ENCODE measurements at regions not wholly inside any gene's neighbourhood (a gene's known extent, or its start where the extent isn't known, plus 50 kb on each side); places are given as distances from the start of the nearest gene placed in this dataset.
A peak's percentile ranks its signal among the peaks of the same experiment; 100 is the strongest.
"Not testable (repeated sequence)": the region's sequence is repeated elsewhere in the genome, so short reads cannot be mapped to it uniquely, and the experiment has no call there.

DNA sequence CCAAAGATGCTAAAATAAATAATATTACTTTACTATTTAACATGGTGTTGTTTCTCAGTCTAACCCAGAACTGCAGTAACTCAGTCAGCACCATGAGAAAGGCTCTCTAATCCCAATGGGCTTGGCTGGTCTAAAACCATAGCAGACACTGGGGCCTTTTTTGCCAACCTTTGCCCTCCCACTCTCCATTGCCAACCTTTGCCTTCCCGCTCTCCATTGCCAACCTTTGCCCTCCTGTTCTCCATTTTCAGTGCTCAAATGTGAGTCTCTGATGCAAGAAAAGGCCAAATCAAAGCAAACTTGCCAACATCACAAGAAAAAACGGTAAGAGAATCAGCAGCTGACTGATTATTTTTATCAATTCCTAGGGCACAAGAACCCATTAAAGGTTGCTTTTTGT, 1681.2 kb downstream of the SLITRK5 start:
- DNase-seq (ENCODE audit: low read depth), result no peak

DNA sequence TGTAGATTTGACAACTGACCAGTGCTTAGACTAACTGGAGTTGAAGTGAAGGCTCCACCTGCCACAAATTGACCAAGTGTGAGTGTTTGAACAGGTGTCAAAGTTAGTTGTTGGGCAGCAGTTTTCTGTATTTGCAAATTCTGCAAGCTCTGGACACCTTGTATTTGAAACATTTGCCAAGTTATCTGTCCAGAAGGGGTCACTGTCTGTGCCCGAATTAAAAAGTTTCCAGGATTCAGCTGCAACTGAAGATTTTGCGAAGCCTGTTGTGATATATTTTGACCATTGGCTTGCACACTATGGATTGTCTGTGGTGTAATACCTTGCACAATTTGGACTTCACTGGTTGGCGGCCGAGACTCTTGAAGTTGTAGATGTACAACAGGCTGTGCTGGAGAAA, 1690.7 kb downstream of the SLITRK5 start:
- no peak for DNase-seq (ENCODE audit: low read depth)

- no peak for DNase-seq (ENCODE audit: low read depth)
These were observed 1692.0 kb downstream of the SLITRK5 start for GRCh38 chr13:89363144-89363543.

- no peak for DNase-seq (ENCODE audit: low read depth)
These were observed 1701.0 kb downstream of the SLITRK5 start for GRCh38 chr13:89372193-89372592.

- peak; percentile 11 for DNase-seq (ENCODE audit: low read depth)
These were observed 1704.7 kb downstream of the SLITRK5 start for GRCh38 chr13:89375839-89376238.

- no peak for DNase-seq (ENCODE audit: low read depth)
These were observed 1708.9 kb downstream of the SLITRK5 start for GRCh38 chr13:89380101-89380500.

DNA sequence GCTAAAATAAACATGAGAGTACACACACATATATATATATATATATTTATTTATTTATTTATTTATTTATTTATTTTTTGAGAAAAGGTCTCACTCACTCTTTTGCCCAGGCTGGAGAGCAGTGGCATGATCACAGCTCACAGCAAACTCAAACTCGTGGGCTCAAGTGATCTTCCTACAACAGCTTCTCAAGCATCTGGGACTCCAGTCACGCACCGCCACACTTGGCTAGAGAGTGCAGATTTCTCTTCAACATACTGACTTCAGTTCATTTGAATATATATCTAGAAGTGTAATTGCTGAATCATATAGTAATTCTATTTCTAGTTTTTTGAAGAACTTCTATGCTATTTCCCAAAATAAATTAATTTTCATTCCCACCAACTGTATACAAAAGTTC, 1711.8 kb downstream of the SLITRK5 start:
- DNase-seq (ENCODE audit: low read depth), result no peak

DNA sequence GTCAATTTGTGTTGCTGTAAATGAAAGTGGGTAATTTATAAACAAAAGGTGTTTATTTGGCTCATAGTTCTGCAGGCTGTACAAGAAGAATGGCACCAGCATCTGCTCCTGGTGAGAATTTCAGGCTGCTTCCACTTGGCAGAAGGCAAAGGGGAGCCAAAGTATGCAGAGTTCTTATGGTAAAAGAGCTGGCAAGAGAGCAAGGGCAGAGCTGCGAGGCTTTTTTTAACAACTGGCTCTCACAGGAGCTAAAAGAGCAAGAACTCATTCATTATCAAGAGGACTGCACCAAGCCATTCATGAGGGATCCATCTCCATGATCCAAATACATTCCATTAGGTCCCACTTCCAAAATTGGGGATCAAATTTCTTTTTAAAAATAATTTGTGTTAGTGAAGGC, 1712.7 kb downstream of the SLITRK5 start:
- DNase-seq (ENCODE audit: low read depth), result no peak

- no peak for DNase-seq (ENCODE audit: low read depth)
These were observed 1722.7 kb downstream of the SLITRK5 start for GRCh38 chr13:89393758-89394304.

DNA sequence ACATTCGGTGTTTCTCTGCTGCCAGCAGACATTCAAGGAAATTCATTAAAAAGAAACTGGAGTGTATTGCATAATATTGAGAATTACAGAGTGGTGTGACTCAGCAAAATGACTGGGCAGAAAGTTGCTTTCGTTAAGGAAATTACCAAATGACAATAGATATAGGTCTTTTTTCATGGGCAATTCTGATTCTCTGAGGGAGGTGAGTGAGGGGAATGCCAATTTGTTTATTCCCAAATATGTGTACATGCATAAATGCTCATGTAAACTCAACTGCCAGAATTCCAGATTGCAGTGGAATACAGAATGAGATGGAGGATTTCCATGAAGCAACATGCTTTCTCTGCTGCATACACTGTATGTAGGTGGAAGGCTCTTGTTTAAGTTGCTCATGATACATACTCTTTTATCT, 1730.1 kb downstream of the SLITRK5 start:
- peak; percentile 20 for DNase-seq (ENCODE audit: low read depth)

GRCh38 chr13:89402211-89402610, 1731.0 kb downstream of the SLITRK5 start:
- DNase-seq (ENCODE audit: low read depth), result no peak

DNA sequence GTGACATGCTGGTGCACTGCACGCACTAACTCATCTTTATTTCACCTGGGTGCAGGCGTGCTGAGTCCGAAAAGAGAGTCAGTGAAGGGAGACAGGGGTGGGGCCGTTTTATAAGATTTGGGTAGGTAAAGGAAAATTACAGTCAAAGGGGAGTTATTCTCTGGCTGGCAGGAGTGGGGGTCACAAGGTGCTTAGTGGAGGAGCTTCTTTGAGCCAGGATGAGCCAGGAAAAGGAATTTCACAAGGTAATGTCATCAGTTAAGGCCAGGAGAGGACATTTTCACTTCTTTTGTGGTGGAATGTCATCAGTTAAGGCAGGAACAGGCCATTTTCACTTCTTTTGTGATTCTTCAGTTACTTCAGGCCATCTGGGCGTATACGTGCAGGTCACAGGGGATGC, 1734.9 kb downstream of the SLITRK5 start:
- DNase-seq (ENCODE audit: low read depth), result not testable (repeated sequence)

DNA sequence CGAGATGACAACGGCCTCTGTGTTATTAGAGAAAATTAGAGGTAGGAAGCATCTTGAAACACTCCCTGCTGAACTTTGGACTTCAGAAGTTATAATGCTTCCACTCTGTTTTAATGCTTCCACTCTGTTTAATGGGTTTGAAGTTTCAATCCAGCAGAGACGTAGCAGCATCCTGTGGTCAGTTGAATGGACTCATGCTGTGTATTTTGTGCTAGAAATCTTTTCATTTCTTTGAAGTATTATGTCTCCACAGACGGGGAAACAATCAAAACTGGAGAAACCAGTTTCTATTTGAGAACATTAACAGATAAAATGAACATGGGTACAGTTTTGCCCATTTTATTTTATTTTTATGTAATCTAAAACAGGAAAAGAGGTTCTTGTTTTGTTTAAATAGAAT, 1736.2 kb downstream of the SLITRK5 start:
- DNase-seq (ENCODE audit: low read depth), result no peak

DNA sequence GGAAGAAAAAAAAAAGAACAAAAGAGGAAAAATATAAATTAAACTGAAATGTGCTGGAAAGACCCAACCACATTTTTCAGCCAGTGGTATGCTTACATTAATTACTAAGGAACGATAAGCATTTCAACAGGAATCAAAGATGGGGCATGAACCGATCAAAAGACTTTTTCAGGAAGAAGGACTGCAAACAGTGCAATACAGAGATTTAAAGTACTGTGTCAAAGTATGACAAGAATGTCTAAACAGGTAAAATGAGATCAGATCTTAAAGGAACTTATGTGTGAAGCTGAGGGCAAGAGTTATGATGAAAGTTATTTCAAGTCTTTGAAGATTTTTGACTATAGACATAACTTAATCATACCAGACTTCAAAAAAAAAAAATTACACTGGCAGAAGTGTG, 1761.8 kb downstream of the SLITRK5 start:
- DNase-seq (ENCODE audit: low read depth), result no peak

- not testable (repeated sequence) for DNase-seq (ENCODE audit: low read depth)
These were observed 1763.5 kb downstream of the SLITRK5 start for GRCh38 chr13:89434624-89435023.

DNA sequence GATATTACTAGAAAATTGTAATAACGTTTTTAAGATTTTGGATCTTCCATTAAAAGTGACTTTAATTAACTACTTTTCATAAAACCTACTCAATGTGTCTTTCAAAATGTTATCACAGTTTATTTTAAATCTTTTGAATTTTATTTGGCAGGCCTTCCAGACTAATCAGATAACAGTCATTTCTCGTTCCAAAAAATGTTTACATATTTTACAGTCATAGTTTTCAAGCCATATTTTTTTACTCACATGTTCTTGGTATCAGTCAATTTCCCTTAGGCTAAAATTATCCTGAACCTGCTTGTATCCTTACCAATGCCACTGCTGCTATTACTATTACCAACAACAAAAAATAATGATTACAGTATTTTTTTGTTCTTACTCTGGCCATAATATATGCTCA, 1783.5 kb downstream of the SLITRK5 start:
- no peak for DNase-seq (ENCODE audit: low read depth)

DNA sequence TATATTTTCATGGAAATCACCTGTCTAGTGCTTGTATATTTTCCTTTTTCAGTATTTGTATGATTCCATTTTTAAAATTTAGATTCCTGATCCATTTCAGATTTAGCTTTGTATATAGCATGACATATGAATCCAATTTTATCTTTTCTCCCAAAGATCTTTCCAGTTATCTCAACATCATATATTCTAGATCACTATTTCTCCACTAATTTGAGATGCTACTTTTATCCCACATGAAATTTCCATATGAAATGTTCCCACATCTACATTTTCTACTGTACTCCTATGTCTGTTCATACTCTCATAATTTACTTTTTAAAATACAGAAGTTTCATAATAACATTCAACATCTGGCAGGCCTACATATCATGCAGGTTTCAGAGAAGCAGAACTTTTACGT, 1784.1 kb downstream of the SLITRK5 start:
- DNase-seq (ENCODE audit: low read depth), result no peak

DNA sequence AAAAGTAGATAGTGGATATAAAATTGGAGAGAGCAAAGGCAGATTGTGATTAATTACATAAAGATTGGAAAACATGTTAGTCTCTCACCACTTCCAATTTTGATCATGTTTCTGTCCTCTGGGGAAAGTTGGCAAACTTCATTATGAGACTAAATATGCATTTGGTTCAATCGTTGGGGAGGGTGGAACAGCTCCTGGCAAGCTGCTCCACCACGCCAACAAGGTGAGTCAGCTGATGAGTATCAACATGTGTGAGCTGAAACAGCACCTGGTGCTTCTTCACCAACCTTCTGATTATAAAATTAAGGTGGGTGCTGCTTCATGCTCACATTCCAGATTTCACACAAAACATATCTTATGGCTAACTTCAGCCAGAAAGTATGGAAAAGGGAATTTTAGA, 1784.6 kb downstream of the SLITRK5 start:
- no peak for DNase-seq (ENCODE audit: low read depth)

GRCh38 chr13:89457977-89458376, 1786.8 kb downstream of the SLITRK5 start:
- peak; percentile 57 for DNase-seq (ENCODE audit: low read depth)

DNA sequence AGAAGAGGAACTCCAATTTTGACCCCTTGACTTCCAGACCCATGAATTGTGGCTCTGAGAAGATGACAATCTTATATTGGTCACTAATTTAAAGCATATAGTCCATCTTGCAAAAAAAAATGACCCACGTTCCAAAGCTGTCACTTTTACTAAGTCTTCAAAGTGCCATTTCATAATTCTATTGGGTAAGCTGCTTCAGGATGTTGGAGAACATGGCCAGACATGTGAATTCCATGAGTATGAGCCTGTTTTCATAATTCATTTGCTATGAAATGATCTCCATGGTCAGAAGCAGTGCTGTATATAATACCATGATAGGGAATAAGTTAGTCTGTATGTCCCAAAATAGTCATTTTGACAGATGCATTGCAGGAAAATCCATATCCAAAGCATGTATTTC, 1787.3 kb downstream of the SLITRK5 start:
- no peak for DNase-seq (ENCODE audit: low read depth)

DNA sequence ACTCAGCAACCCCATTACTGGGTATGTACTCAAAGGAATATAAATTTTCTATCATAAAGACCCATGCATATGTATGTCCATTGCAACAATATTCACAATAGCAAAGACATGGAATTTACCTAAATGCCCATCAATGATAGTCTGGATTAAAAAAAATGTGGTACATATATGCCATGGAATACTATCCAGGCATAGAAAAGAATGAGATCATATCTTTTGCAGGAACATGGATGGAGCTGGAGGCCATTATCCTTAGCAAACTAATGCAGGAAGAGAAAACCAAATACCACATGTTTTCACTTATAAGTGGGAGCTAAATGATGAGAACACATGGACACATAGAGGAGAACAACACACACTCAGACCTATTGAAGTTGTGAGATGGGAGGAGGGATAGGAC, 1789.7 kb downstream of the SLITRK5 start:
- DNase-seq (ENCODE audit: low read depth), result not testable (repeated sequence)

DNA sequence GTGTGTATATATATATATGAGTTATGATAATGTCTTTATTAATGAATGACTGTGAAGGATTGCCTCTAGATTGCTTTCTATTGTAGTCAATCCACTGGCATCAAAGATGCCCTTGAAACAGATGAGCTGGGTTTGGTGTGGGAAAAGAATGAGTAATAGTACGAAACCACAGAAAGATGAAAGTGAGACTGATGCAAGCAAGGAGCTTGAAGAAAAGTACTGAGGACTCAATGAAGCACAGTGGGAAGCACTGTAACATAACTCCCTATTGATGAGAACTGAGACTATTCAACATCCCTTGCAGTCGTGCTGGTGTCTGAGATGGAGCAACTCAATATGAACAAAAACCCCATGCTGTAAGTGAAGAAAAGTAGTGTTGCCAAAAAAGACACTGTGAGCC, 1794.2 kb downstream of the SLITRK5 start:
- peak; percentile 69 for DNase-seq (ENCODE audit: low read depth)

DNA sequence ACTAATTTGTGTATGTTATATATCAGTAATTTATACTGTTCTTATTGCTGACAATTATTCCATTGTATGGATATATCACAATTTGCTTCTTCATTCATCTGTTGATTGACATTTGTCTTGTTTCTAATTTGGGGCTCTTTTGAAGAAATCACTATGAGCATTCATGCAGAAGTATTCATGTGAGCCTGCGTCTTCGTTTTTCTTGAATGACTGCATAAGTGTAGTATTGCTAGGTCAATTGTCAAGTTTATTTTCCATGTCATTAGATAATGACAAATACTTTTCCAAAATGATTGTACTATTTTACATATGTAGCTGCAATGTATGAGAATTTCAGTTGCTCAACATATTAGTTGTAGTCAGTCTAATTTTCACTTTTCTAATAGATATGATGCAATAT, 1796.9 kb downstream of the SLITRK5 start:
- DNase-seq (ENCODE audit: low read depth), result no peak

DNA sequence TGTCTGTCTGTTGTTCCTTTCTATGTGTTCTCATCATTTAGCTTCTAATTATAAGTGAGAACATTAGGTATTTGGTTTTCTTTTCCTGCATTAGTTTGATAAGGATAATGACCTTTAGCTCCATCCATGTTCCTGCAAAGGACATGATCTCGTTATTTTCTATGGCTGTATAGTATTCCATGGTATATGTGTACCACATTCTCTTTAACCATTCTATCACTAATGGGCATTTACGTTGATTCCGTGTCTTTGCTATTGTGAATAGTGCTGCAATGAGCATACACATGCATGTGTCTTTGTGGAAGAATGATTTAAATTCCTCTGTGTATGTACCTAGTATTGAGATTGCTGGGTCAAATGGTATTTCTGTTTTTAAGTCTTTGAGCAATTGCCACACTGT, 1799.7 kb downstream of the SLITRK5 start:
- DNase-seq (ENCODE audit: low read depth), result no peak

DNA sequence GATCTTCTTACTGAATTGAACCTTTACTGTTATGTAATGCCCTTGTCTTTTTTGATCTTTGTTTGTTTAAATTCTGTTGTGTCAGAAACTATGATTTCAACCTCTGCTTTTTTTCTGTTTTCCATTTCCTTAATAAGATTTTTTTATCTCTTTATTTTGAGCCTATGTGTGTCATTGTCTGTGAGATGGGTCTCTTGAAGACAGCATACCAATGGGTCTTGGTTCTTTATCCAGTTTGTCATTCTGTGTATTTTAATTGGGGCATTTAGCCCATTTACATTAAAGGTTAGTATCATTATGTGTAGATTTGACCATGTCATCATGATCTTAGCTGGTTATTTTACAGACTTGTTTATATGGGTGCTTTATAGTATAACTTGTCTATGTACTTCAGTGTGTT, 1803.3 kb downstream of the SLITRK5 start:
- DNase-seq (ENCODE audit: low read depth), result no peak
